D341Med (cell line): ENCODE measurements at regions not wholly inside any gene's neighbourhood (a gene's known extent, or its start where the extent isn't known, plus 50 kb on each side); places are given as distances from the start of the nearest gene placed in this dataset.

Experiments used
- DNase-seq: peaks from one replicate; pipeline ENCODE4 v3.0.0; 2012; ENCODE audit warnings: low spot score

DNA sequence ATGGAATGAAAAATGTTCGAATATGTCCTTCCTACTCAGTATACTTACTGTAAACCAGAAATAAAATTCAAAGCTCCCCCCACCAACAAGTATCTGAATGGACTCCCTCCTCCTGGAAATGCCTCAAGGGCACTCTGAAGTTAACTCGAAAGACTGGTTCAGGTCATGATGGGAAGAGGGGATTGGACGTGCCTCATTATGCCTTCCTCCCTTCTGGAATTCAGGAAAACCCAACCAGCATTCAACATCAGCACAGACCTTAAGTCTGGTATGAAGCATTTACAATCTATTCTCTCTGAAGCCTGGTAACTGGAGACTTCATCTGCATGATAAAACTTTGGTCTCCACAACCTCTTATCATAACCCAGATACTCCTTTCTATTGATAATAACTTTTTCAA is 428.3 kb upstream of the RAG2 start:
- DNase-seq, result no peak

GRCh38 chr11:37006563-37006962 is 408.5 kb upstream of the RAG2 start:
- no peak for DNase-seq

DNA sequence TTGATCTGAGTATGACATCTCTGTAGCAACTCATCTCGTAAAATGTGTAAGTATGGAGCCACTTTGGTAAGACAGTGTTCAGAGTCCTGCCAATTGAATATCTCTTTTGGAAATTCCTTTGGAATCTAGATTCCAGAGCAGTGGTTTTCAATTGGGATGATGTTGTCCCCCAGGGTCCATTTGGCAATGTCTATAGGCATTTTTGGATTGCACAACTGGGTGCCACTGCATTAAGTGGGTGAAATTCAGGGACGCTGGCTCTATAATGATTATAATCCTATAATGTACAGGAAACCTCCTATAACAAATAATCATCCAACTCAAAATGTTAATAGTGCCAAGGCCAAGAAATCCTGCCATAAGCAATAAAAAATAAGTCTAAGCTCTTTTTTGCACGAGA is 404.8 kb upstream of the RAG2 start:
- DNase-seq, result no peak

GRCh38 chr11:36997656-36998055 is 399.6 kb upstream of the RAG2 start:
- DNase-seq, result no peak

DNA sequence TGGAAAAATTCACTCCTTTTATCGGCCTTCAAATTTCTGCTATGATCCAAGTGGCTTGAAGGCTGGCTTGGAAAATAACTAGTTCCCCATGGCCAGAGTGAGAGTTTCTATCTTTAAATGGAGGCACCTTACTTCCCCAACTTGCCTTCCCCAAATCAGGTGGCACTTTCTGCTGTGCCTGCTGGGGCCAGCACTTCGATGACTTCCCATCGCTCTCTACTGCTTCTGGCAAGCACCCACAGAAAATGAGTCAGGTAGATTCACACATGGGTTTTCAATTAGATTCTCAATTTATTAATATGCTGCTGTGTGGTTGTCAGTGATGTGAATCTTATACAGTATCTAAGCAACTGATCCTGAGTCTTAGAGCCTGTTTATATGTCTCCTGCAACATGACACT is 398.8 kb upstream of the RAG2 start:
- DNase-seq, result no peak

DNA sequence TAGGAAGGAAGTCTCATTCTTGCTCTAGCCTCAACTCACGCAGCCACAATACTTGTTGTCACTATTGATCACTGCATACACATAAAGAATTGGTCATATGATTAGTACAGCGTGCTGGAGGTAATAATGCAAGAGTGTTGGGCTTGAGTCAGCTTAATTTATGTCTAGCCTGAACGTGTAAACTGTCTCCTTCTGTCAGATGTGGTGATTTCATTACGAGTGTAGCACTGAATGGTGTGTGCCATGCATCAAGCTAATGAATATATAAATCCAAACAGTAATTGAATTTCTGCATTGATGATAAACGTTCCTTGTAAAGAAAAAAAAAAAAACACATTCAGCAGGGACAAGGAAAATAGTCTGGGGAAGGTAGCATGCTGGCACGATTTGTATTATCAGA is 396.2 kb upstream of the RAG2 start:
- DNase-seq, result no peak

GRCh38 chr11:36988556-36988955 is 390.5 kb upstream of the RAG2 start:
- no peak for DNase-seq

GRCh38 chr11:36985562-36985961 is 387.5 kb upstream of the RAG2 start:
- no peak for DNase-seq

GRCh38 chr11:36976741-36977140 is 378.7 kb upstream of the RAG2 start:
- DNase-seq, result no peak

GRCh38 chr11:36974771-36975170 is 376.7 kb upstream of the RAG2 start:
- no peak for DNase-seq

GRCh38 chr11:36953976-36954375 is 355.9 kb upstream of the RAG2 start:
- DNase-seq, result no peak

DNA sequence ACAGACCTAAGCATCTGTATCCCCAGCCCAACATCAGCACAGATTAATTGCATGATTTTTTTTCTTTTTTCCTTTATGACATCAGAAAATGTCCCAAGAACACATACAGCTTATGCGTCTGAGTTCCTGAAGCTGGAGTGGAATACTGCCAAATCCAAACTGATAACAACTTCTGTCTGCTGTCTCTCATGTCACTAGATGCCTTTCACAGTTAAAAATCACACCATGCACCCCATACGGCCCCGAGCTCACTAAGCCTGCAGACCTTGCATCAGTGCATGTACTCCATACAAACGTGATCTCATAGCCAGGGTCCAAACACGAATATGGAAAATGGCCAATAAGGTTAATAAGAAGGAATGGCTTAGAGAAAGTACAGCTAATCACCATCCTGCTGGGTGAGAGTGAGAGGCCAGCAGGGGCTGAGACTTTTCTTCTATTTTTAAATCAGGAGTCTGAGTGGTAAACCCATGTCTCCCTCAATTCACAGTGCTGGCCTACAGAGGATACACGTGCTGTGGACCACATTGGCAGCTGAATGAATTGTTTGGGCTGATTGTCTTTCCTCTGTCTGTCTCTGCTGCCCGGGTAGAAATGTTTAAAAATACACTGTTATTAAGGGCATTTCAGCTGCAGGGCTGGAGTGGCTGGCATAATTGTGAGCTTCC is 350.6 kb upstream of the RAG2 start:
- DNase-seq, result no peak

- DNase-seq, result peak; percentile 24
Measured at GRCh38 chr11:36945384-36945783, 347.3 kb upstream of the RAG2 start.

- no peak for DNase-seq
Measured at GRCh38 chr11:36933481-36933880, 335.4 kb upstream of the RAG2 start.

DNA sequence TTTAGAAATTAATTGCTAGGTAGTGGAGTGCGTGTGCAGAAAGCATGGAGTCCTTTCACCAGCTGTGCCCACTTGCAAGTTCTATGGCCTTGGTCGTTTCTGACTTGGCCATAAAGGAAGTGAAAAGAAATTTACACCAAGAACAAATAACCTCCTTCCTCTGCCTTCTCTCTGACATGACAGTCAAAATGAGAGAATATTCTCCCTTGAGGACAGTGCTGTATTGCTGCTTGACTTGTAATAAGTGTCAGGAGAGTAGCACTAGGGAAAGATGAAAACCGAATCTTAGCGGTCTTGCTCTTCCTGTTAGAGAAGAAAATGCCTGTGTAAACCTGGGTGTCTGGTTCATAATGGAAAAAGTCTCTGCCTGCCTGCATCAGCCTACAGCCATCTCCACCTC is 333.1 kb upstream of the RAG2 start:
- peak; percentile 15 for DNase-seq

DNA sequence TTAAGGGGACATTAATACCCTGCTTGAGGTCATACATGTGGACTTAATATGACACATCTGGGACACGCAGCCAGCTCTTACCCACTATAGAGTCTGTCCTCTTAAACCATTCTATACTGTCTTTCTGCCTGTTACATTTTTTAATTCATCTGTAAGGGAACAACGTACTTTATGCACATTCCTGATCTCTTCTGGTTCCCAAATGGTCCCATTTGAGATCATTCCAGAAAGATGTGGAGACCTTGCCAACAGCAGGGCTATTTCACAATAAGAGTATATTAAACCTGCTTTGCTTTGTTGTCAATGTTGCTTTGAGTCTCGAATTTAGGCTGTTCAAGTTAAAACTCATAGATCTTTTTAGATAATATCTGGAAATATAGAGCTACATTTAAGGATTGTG is 332.2 kb upstream of the RAG2 start:
- no peak for DNase-seq

DNA sequence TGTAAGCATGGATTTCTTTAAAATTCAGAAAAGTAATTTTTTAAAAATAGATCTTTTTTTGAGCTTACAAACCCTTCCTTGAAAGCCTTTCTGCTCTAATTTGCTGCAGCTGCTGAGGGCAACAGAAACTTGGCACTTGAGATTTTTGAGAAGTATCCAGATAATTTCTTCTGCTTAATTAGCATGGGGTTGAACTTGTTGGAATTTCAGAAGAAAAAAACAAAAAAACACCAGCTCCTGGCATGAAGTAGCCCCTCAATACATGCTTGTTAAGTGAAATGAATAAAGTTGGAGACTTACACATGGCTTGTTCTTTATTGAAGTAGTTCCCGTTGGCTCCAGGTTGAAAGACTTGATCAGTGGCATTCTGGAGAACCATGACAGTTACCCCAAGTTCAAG is 331.4 kb upstream of the RAG2 start:
- no peak for DNase-seq

DNA sequence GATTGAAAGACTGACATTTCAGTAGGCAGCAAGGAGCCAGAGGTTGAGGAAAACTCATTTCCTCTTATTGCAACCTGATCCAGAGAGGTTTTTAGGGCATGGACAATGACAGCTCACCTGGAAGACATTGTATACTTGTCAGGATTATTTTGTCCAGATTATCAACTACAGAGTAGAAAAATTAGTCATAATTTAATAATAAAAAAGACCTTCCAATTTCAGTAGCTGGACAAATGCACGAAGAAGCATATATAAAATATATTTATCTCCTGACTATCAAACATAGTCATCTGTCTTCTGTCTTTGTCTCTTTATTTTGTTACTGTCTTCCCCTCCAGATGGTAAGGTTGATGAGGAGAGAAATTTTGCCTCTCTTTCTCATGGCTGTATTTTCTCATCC is 330.6 kb upstream of the RAG2 start:
- no peak for DNase-seq

GRCh38 chr11:36899800-36900199 is 301.8 kb upstream of the RAG2 start:
- no peak for DNase-seq

- DNase-seq, result no peak
Measured at GRCh38 chr11:36890841-36891240, 292.8 kb upstream of the RAG2 start.

GRCh38 chr11:36890121-36890679 is 292.2 kb upstream of the RAG2 start:
- no peak for DNase-seq

DNA sequence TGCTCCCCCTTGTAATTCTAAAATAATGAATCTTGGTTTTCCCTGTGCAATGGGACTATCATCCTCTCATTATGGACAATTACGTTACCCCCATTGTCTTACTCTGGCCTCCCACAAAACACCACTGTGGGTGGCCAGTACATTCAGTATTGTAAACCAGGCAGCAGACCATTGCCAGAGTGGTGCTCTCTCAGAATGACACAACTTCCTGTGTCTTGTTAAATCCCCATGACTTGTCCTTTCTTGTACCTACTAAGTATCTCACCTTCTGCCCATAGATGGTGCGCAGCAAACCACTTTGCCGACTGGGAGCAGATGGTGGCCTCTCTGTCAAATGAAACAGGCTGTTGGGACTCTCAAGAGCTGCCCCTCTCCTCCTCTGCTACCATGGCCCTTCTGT is 287.1 kb upstream of the RAG2 start:
- no peak for DNase-seq

DNA sequence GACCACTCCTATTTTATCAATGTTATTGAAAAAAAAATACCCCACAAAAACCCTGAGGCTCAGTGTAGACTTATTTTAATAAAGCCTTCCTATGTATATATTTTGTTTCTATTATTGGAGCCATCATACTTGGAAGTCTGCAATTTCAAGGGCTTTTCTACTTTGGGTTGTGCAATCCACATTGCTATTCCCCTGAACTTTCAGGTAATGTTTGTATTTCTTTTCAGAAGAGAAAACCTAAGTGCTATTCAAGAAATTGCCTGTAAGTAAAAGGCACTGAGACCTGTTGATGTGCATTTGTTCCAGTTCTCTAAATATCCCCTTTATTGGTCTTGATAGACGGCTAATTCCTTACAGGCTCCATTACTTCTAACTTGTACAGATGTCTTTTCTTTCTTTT is 280.7 kb upstream of the RAG2 start:
- no peak for DNase-seq

GRCh38 chr11:36877149-36877548 is 279.1 kb upstream of the RAG2 start:
- no peak for DNase-seq
